ENCODE measurements at regions not wholly inside any gene's neighbourhood (a gene's known extent, or its start where the extent isn't known, plus 50 kb on each side); places are given as distances from the start of the nearest gene placed in this dataset.
"Not testable (repeated sequence)": the region's sequence is repeated elsewhere in the genome, so short reads cannot be mapped to it uniquely, and the experiment has no call there.

- no peaks in the 10 kb centered on the region for H3K36me3 Mint-ChIP-seq (ENCODE audit: insufficient read depth)
- no peaks in the 10 kb centered on the region for H3K4me1 Mint-ChIP-seq (ENCODE audit: low read depth)
- DNase-seq (no peak), ATAC-seq (no peak)
- no peaks in the 10 kb centered on the region for H3K9me3 Mint-ChIP-seq
- peaks cover 10% of the 10 kb centered on the region for H3K27me3 Mint-ChIP-seq (ENCODE audit: low read depth)
- H3K4me3 Mint-ChIP-seq, result no peak overlapping the region
Observed at GRCh38 chr13:111005808-111006505, 91.1 kb upstream of the ANKRD10 start.

GRCh38 chr13:111005364-111005763, 90.5 kb upstream of the ANKRD10 start:
- no peak for DNase-seq

GRCh38 chr13:111004444-111004843, 89.6 kb upstream of the ANKRD10 start:
- DNase-seq, result no peak
- no peaks in the 10 kb centered on the region for H3K4me1 Mint-ChIP-seq (ENCODE audit: low read depth)
- ATAC-seq, result no peak
- peaks cover 10% of the 10 kb centered on the region for H3K27me3 Mint-ChIP-seq (ENCODE audit: low read depth)
- no peak overlapping the region for H3K4me3 Mint-ChIP-seq
- H3K9me3 Mint-ChIP-seq, result no peaks in the 10 kb centered on the region
- no peaks in the 10 kb centered on the region for H3K36me3 Mint-ChIP-seq (ENCODE audit: insufficient read depth)

More at GRCh38 chr13:111005364-111005763, 90.5 kb upstream of the ANKRD10 start:
- no peaks in the 10 kb centered on the region for H3K36me3 Mint-ChIP-seq (ENCODE audit: insufficient read depth)
- no peaks in the 10 kb centered on the region for H3K9me3 Mint-ChIP-seq
- no peaks in the 10 kb centered on the region for H3K4me1 Mint-ChIP-seq (ENCODE audit: low read depth)
- peaks cover 10% of the 10 kb centered on the region for H3K27me3 Mint-ChIP-seq (ENCODE audit: low read depth)
- no peak for ATAC-seq
- no peak overlapping the region for H3K4me3 Mint-ChIP-seq

GRCh38 chr13:111001636-111002035, 86.8 kb upstream of the ANKRD10 start:
- H3K4me1 Mint-ChIP-seq (ENCODE audit: low read depth), result no peaks in the 10 kb centered on the region
- H3K4me3 Mint-ChIP-seq, result no peak overlapping the region
- no peaks in the 10 kb centered on the region for H3K36me3 Mint-ChIP-seq (ENCODE audit: insufficient read depth)
- no peaks in the 10 kb centered on the region for H3K9me3 Mint-ChIP-seq
- no peak for ATAC-seq
- peaks cover 11% of the 10 kb centered on the region for H3K27me3 Mint-ChIP-seq (ENCODE audit: low read depth)
- DNase-seq, result no peak

GRCh38 chr13:110993788-110994187, 78.9 kb upstream of the ANKRD10 start:
- H3K9me3 Mint-ChIP-seq, result no peaks in the 10 kb centered on the region
- H3K4me3 Mint-ChIP-seq, result no peak overlapping the region
- ATAC-seq (no peak), DNase-seq (no peak)
- H3K4me1 Mint-ChIP-seq (ENCODE audit: low read depth), result no peaks in the 10 kb centered on the region
- peaks cover 28% of the 10 kb centered on the region for H3K27me3 Mint-ChIP-seq (ENCODE audit: low read depth)
- H3K36me3 Mint-ChIP-seq (ENCODE audit: insufficient read depth), result no peaks in the 10 kb centered on the region

- no peak for DNase-seq
- no peaks in the 10 kb centered on the region for H3K9me3 Mint-ChIP-seq
- H3K36me3 Mint-ChIP-seq (ENCODE audit: insufficient read depth), result no peaks in the 10 kb centered on the region
- no peaks in the 10 kb centered on the region for H3K4me1 Mint-ChIP-seq (ENCODE audit: low read depth)
- no peak for ATAC-seq
- H3K4me3 Mint-ChIP-seq, result no peak overlapping the region
- peaks cover 34% of the 10 kb centered on the region for H3K27me3 Mint-ChIP-seq (ENCODE audit: low read depth)
Observed at GRCh38 chr13:110991991-110992508, 77.2 kb upstream of the ANKRD10 start.

GRCh38 chr13:110989331-110989730, 74.5 kb upstream of the ANKRD10 start:
- Mint-ChIP-seq H3K4me1 (ENCODE audit: low read depth) (no peaks in the 10 kb centered on the region), H3K36me3 (ENCODE audit: insufficient read depth) (no peaks in the 10 kb centered on the region), H3K9me3 (no peaks in the 10 kb centered on the region), H3K4me3 (no peak overlapping the region), H3K27me3 (ENCODE audit: low read depth) (peaks cover 26% of the 10 kb centered on the region)
- ATAC-seq, result no peak
- no peak for DNase-seq

GRCh38 chr13:110985541-110985940, 70.7 kb upstream of the ANKRD10 start:
- H3K9me3 Mint-ChIP-seq, result no peaks in the 10 kb centered on the region
- no peak overlapping the region for H3K4me3 Mint-ChIP-seq
- H3K27me3 Mint-ChIP-seq (ENCODE audit: low read depth), result peaks cover 31% of the 10 kb centered on the region
- H3K4me1 Mint-ChIP-seq (ENCODE audit: low read depth), result no peaks in the 10 kb centered on the region
- ATAC-seq, result no peak
- H3K36me3 Mint-ChIP-seq (ENCODE audit: insufficient read depth), result no peaks in the 10 kb centered on the region
- no peak for DNase-seq

GRCh38 chr13:110984798-110985197, 69.9 kb upstream of the ANKRD10 start:
- ATAC-seq (no peak), DNase-seq (no peak)
- no peaks in the 10 kb centered on the region for H3K4me1 Mint-ChIP-seq (ENCODE audit: low read depth)
- peaks cover 34% of the 10 kb centered on the region for H3K27me3 Mint-ChIP-seq (ENCODE audit: low read depth)
- no peak overlapping the region for H3K4me3 Mint-ChIP-seq
- no peaks in the 10 kb centered on the region for H3K9me3 Mint-ChIP-seq
- no peaks in the 10 kb centered on the region for H3K36me3 Mint-ChIP-seq (ENCODE audit: insufficient read depth)

- no peak for DNase-seq
- no peak overlapping the region for H3K4me3 Mint-ChIP-seq
- H3K27me3 Mint-ChIP-seq (ENCODE audit: low read depth), result peaks cover 35% of the 10 kb centered on the region
- H3K4me1 Mint-ChIP-seq (ENCODE audit: low read depth), result no peaks in the 10 kb centered on the region
- H3K36me3 Mint-ChIP-seq (ENCODE audit: insufficient read depth), result no peaks in the 10 kb centered on the region
- no peak for ATAC-seq
- no peaks in the 10 kb centered on the region for H3K9me3 Mint-ChIP-seq
Observed at GRCh38 chr13:110984381-110984780, 69.5 kb upstream of the ANKRD10 start.

GRCh38 chr13:110983241-110983640, 68.4 kb upstream of the ANKRD10 start:
- ATAC-seq (no peak), DNase-seq (no peak)
- no peak overlapping the region for H3K4me3 Mint-ChIP-seq
- no peaks in the 10 kb centered on the region for H3K36me3 Mint-ChIP-seq (ENCODE audit: insufficient read depth)
- peaks cover 40% of the 10 kb centered on the region for H3K27me3 Mint-ChIP-seq (ENCODE audit: low read depth)
- H3K9me3 Mint-ChIP-seq, result no peaks in the 10 kb centered on the region
- no peaks in the 10 kb centered on the region for H3K4me1 Mint-ChIP-seq (ENCODE audit: low read depth)

- Mint-ChIP-seq H3K27me3 (ENCODE audit: low read depth) (peaks cover 40% of the 10 kb centered on the region), H3K9me3 (no peaks in the 10 kb centered on the region), H3K4me1 (ENCODE audit: low read depth) (no peaks in the 10 kb centered on the region), H3K4me3 (no peak overlapping the region), H3K36me3 (ENCODE audit: insufficient read depth) (no peaks in the 10 kb centered on the region)
- DNase-seq, result no peak
- no peak for ATAC-seq
Observed at GRCh38 chr13:110981379-110981778, 66.5 kb upstream of the ANKRD10 start.

- Mint-ChIP-seq H3K9me3 (no peaks in the 10 kb centered on the region), H3K27me3 (ENCODE audit: low read depth) (peaks cover 43% of the 10 kb centered on the region), H3K36me3 (ENCODE audit: insufficient read depth) (no peaks in the 10 kb centered on the region), H3K4me3 (no peak overlapping the region), H3K4me1 (ENCODE audit: low read depth) (no peaks in the 10 kb centered on the region)
- DNase-seq, result no peak
- ATAC-seq, result no peak
Observed at GRCh38 chr13:110980921-110981320, 66.1 kb upstream of the ANKRD10 start.

- not testable (repeated sequence) for DNase-seq; H3K9me3 Mint-ChIP-seq; H3K4me1 Mint-ChIP-seq (ENCODE audit: low read depth); ATAC-seq; H3K4me3 Mint-ChIP-seq; H3K36me3 Mint-ChIP-seq (ENCODE audit: insufficient read depth)
- H3K27me3 Mint-ChIP-seq (ENCODE audit: low read depth), result peaks cover 40% of the 10 kb centered on the region
Observed at GRCh38 chr13:110979149-110979548, 64.3 kb upstream of the ANKRD10 start.

GRCh38 chr13:110978390-110978789, 63.5 kb upstream of the ANKRD10 start:
- ATAC-seq (peak in 1 of 2 donors; percentile 27), DNase-seq (no peak)
- no peaks in the 10 kb centered on the region for H3K4me1 Mint-ChIP-seq (ENCODE audit: low read depth)
- H3K27me3 Mint-ChIP-seq (ENCODE audit: low read depth), result peaks cover 36% of the 10 kb centered on the region
- no peaks in the 10 kb centered on the region for H3K36me3 Mint-ChIP-seq (ENCODE audit: insufficient read depth)
- no peaks in the 10 kb centered on the region for H3K9me3 Mint-ChIP-seq
- no peak overlapping the region for H3K4me3 Mint-ChIP-seq
